ENCODE measurements at regions not wholly inside any gene's neighbourhood (a gene's known extent, or its start where the extent isn't known, plus 50 kb on each side); places are given as distances from the start of the nearest gene placed in this dataset.

- TF ChIP-seq POLR2AphosphoS5 (IDR thresholded peaks at IDR 0.05; ENCODE audit: low read depth, low read length) = no peak
- no peak for TF ChIP-seq POLR2A (IDR thresholded peaks at IDR 0.05; ENCODE audit: low read depth, low read length)
- no peak for TF ChIP-seq TAF1 (IDR thresholded peaks at IDR 0.05; ENCODE audit: borderline replicate concordance, low read depth, low read length)
Measured at GRCh38 chr2:194559523-194559922, 1097.5 kb upstream of the SLC39A10 start.

Data from GM12892 (cell line).